GM18951 (cell line): ENCODE measurements at regions not wholly inside any gene's neighbourhood (a gene's known extent, or its start where the extent isn't known, plus 50 kb on each side); places are given as distances from the start of the nearest gene placed in this dataset.

Experiments used
- POLR2A ChIP-seq: IDR thresholded peaks from 4 replicates; pipeline ENCODE4 v1.6.1; 2011; ENCODE audit warnings: mild to moderate bottlenecking; ENCODE audit not compliant: insufficient read length, insufficient read depth; ENCODE audit errors: extremely low read depth
- in situ Hi-C: fragments of 300-500 bp; cut with MboI; formaldehyde crosslinking; loops from one replicate; pipeline ENCODE4 v1.12.0; 2022; ENCODE audit warnings: low sequenced_read_pairs, mixed read lengths, inconsistent platforms; ENCODE audit not compliant: unreplicated experiment

- in situ Hi-C loops = no loop called here
- no peak for TF ChIP-seq POLR2A
Observed at GRCh38 chr4:8696369-8697127, 104.0 kb downstream of the CPZ start.

- in situ Hi-C loops = no loop called here
Observed at GRCh38 chr4:8695237-8696219, 103.0 kb downstream of the CPZ start.

GRCh38 chr4:8694651-8695151, 102.1 kb downstream of the CPZ start:
- in situ Hi-C loops = no loop called here

More at GRCh38 chr4:8695237-8696219, 103.0 kb downstream of the CPZ start:
- TF ChIP-seq POLR2A = no peak

GRCh38 chr4:8694226-8694625, 101.7 kb downstream of the CPZ start:
- TF ChIP-seq POLR2A = no peak
- in situ Hi-C loops = no loop called here

More at GRCh38 chr4:8694651-8695151, 102.1 kb downstream of the CPZ start:
- TF ChIP-seq POLR2A = no peak

DNA sequence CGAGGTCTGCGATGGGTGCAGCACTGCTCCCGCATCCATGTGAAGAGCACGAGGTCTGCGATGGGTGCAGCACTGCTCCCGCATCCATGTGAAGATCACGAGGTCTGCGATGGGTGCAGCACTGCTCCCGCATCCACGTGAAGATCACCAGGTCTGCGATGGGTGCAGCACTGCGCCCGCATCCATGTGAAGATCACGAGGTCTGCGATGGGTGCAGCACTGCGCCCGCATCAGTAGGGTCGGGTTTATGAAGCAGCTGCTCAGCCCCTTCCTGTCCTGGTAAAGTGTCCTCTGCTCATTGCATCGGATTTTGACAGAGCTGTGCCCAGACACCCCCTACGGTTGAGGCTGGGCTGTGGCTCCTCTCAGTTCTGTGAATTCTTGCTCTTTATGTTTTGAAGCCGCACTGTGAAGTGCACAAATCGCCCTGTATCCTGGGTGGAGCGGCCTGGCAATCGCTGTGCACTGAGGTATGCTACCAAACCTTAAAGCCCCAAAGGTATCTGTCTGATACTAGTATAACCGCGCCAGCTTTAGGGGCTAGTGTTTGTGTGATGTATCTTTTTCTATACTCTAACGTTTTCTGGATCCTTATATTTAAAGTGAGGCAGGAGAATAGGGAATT, 98.7 kb downstream of the CPZ start:
- TF ChIP-seq POLR2A = no peak
- in situ Hi-C loops = no loop called here

- in situ Hi-C loops = no loop called here
- TF ChIP-seq POLR2A = no peak
Observed at GRCh38 chr4:8690216-8691150, 97.9 kb downstream of the CPZ start.

DNA sequence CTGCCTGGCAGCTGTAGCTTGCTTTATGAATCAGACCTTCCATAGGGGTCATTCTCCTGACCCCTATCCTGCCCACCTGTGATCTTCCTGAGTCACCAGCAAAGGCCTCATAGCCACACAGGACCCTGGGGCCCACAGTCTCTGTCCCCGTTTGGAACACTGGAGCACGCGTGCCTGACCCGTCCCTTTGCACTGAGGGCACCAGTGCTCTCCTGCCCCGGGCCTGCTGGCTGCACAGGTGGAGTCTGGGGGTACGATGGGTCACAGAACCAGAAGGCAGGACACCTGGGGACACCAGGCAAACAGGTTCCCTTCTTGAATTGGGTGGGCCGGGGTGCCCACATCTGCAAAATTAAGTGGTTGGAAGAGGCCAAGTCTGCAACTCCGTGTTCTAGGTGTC, 97.2 kb downstream of the CPZ start:
- no peak for TF ChIP-seq POLR2A
- in situ Hi-C loops = no loop called here

DNA sequence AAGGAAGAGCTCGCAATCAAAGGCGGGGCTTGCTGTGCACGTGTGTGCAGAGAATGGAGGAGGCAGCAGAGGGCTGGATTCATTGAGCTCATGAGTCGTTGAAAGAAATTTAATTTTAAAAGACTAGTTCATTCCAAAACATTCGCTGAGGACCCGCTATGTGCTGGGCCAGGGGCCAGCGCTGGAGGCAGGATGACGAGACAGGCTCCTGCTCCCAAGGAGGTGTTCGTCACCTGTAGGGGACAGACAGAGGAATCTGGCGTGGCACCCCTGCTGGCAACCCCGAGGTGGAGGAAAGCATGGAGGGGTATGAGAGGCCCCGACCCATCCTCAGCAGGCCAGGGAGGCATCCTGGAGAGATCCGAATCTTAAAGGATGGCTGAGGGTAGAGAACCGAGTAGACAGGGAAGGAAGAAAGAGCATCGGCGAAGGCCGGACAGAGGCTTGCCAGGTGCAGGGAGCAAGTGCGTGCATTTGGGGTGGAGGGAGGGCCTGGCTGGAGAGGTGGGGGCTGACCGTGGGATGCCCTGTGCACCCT, 96.4 kb downstream of the CPZ start:
- in situ Hi-C loops = no loop called here
- TF ChIP-seq POLR2A = no peak

- in situ Hi-C loops = no loop called here
- TF ChIP-seq POLR2A = no peak
Observed at GRCh38 chr4:8688041-8688907, 95.7 kb downstream of the CPZ start.

DNA sequence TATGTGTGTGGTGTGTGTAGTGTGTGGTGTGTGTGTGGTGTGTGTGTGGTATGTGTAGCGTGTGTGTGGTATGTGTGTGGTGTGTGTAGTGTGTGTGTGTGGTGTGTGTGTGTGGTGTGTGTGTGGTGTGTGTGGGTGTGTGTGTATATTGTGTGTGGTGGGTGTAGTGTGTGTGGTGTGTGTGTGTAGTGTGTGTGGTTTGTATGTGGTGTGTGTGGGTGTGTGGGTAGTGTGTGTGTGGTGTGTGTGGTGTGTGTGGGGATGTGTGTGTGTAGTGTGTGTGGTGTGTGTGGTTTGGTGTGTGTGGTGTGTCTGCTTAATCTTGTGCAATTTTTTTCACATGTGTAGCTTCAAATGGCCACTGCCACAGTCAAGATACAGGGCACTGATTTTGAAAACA, 94.5 kb downstream of the CPZ start:
- TF ChIP-seq POLR2A = no peak
- in situ Hi-C loops = no loop called here

- in situ Hi-C loops = no loop called here
- no peak for TF ChIP-seq POLR2A
Observed at GRCh38 chr4:8685831-8686230, 93.3 kb downstream of the CPZ start.

DNA sequence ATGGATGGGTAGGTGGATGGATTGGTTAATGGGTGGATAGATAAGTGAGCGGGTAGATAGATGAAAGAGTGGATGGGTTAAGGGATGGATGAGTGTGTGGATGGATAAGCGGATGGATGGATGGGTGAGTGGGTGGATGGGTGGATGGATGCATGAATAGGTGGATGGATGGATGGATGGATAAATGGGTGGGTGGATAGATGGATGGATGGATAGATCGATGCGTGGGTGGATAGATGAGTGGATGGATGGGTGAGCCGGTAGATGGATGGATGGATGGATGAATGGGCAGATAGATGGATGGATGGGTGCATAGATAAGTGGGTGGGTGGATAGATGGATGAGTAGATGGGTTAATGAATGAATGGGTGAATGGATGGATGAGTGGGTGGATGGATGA, 90.9 kb downstream of the CPZ start:
- in situ Hi-C loops = no loop called here
- no peak for TF ChIP-seq POLR2A
